ENCODE measurements at regions not wholly inside any gene's neighbourhood (a gene's known extent, or its start where the extent isn't known, plus 50 kb on each side); places are given as distances from the start of the nearest gene placed in this dataset.

DNA sequence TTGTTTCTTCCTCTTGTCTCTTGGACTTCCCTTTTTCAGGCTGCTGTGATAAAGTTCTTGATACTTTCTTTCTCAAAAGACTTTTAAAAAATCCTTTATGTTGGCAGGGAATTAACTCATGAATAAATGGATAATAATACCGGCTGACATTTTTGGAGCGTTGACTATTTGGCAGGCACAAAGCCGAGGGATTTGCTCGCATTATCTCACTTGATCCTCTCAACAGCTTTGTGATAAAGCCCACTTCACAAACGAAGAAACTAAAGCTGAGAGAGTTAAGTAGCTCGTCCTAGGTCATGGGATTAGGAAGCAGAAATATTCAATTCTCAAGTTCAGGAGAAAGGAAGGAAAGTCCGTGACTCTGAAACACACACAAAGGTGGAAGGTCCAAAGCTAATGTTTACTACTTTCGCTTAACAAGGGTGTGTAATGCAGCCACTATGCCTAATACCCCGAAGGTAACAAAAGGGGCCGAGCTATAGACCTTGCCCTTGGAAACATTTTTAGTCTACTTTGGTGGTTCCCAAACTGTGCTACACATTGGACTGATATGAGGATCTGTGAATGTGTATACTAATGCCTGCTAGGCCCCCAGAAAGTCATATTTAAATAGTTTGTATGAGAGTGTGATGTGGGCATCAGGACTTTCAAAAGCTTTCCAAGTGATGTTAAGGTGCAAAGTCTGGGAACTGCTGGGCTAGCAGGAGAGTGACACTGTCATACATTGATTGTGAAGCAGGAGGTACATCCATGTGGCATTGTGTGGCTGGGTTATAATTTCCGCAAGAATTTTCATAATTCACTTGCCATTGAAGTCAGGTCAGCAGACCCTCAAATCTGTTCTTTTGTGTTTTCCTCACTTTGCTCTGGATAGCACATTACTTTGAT lies 508.4 kb downstream of the PLCL1 start:
- DNase-seq (ENCODE audit: low read depth), result peak; percentile 81
- TF ChIP-seq, protein P1, sequence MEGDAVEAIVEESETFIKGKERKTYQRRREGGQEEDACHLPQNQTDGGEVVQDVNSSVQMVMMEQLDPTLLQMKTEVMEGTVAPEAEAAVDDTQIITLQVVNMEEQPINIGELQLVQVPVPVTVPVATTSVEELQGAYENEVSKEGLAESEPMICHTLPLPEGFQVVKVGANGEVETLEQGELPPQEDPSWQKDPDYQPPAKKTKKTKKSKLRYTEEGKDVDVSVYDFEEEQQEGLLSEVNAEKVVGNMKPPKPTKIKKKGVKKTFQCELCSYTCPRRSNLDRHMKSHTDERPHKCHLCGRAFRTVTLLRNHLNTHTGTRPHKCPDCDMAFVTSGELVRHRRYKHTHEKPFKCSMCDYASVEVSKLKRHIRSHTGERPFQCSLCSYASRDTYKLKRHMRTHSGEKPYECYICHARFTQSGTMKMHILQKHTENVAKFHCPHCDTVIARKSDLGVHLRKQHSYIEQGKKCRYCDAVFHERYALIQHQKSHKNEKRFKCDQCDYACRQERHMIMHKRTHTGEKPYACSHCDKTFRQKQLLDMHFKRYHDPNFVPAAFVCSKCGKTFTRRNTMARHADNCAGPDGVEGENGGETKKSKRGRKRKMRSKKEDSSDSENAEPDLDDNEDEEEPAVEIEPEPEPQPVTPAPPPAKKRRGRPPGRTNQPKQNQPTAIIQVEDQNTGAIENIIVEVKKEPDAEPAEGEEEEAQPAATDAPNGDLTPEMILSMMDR (conservative IDR thresholded peaks at IDR 0.05; ENCODE audit: low read depth, low read length), result no peak
- peak overlapping the region; percentile 4 for H3K4me3 ChIP-seq (ENCODE audit: low read length)

DNA sequence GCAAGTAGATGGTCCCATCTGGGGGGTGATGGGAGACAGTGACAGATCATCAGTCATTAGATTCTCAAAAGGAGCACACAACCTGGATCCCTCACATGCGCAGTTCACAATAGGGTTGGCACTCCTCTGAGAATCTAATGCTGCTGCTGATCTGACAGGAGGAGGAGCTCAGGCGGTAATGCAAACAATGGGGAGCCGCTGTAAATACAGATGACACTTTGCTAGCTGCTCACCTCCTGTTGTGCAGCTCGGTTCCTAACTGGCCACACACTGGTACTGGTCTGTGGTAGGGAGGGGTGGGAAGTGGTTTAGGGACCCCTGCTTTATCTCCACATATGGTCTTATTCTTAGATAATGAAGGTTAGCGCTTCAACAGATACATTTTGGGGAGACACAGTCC lies 506.6 kb downstream of the PLCL1 start:
- TF ChIP-seq, protein P1 (conservative IDR thresholded peaks at IDR 0.05; ENCODE audit: low read depth, low read length), result no peak
- no peak for DNase-seq (ENCODE audit: low read depth)
- H3K4me3 ChIP-seq (ENCODE audit: low read length), result no peak overlapping the region

DNA sequence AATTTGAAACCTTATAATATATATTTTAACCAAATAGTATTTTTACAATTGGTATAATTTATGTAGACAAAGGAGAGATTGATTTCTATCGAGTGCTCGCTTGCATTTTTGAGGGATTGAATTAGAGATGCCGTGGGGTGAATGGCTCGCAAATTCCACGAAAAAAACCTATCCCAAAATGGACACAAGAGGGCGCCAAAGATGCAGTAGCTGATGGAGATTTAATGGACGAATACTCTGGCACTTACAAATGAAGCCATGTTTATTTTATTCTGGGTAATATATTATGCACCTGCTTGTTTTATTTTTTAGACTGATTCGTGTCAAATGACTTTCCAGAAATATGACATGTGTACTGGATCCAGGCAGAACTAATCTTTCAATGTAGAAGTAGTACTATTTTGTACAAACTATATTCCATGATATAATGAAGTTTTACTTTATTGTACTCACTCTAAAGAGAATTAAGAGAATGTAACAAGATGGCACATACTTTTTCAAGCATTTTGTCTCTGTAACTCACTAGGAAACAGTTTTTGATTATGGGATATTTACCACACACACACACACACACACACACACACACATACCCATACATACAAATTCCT lies 505.4 kb downstream of the PLCL1 start:
- TF ChIP-seq, protein P1 (conservative IDR thresholded peaks at IDR 0.05; ENCODE audit: low read depth, low read length), result peak; percentile 87
- no peak overlapping the region for H3K4me3 ChIP-seq (ENCODE audit: low read length)
- DNase-seq (ENCODE audit: low read depth), result no peak

DNA sequence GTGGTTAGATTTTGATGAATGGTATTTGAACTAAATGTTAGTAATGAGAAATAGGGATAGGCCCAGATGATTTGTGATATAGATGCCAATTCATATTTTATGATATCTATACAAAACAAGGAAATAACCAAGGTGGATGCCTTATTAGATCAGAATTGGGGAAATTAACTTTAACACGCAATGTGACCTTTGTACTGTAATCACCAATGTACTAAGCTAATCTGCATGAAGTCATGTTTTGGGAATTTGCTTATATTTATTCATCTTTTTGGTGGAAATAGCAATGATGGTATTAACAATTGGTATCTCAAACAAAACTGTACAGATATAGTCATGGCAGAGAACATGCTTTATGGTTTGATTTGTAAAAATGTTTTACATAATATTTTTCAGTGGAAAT lies 504.7 kb downstream of the PLCL1 start:
- DNase-seq (ENCODE audit: low read depth), result no peak
- no peak overlapping the region for H3K4me3 ChIP-seq (ENCODE audit: low read length)
- TF ChIP-seq, protein P1 (conservative IDR thresholded peaks at IDR 0.05; ENCODE audit: low read depth, low read length), result no peak

DNA sequence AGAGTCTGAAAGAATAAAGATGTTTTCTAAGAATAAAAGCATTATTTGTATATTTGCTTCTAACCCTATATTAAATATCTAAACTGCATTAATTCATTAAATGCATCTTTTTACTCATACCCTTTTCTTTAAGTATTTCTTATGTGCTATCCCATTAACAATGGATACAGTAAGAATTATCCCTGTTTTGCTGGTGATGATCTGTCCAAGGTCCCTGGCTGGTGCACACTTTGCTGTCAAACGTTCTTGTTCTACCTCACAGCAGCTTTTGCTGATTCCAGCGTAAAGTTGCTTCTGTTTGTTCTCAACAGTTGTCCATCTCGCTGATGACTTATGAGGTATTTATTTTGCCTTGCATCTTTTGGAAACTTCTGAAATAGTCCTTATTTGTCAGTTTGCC lies 504.0 kb downstream of the PLCL1 start:
- TF ChIP-seq, protein P1 (conservative IDR thresholded peaks at IDR 0.05; ENCODE audit: low read depth, low read length), result no peak
- H3K4me3 ChIP-seq (ENCODE audit: low read length), result no peak overlapping the region
- DNase-seq (ENCODE audit: low read depth), result no peak

DNA sequence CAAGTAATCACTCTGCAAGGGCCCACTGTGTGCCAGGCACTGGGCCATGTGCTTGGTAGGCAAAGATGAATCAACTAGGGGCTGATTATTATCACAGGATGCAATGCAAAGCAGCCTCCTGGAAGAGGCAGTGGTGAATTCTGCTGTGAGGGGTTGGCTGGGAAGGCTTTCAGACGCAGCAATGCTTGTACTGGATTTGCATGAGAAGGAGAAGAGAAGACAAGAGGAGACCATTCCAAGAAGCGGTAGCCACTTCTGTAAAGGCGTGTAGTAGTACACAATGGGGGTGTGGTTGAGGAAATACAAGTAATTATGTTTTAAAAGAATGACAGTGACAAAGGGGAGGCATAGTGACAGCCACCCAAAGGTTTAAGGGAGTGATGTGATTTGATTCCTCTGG lies 502.7 kb downstream of the PLCL1 start:
- TF ChIP-seq, protein P1 (conservative IDR thresholded peaks at IDR 0.05; ENCODE audit: low read depth, low read length), result no peak
- no peak for DNase-seq (ENCODE audit: low read depth)
- no peak overlapping the region for H3K4me3 ChIP-seq (ENCODE audit: low read length)

DNA sequence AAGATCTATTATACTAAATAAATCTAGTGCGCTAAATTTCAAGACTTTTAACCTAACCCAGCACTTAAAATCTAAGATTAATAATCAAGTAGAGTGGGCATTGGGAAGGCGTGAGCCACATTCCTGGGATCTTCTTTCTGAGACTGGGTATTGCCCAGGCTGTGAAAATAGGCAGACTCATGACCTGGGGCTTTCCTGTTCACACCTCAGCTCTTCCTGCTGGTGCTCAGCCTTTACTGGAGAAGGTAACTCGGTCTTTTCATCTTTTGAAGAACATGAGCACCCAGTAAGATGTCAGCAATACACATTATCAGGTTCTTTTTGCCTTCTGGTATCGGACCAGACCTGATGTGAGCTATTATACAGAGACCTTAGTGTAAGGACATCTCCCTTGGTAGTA lies 500.5 kb downstream of the PLCL1 start:
- TF ChIP-seq, protein P1 (conservative IDR thresholded peaks at IDR 0.05; ENCODE audit: low read depth, low read length), result no peak
- no peak overlapping the region for H3K4me3 ChIP-seq (ENCODE audit: low read length)
- DNase-seq (ENCODE audit: low read depth), result no peak

Data from retinal pigment epithelial cell (primary cell).